ENCODE measurements at regions not wholly inside any gene's neighbourhood (a gene's known extent, or its start where the extent isn't known, plus 50 kb on each side); places are given as distances from the start of the nearest gene placed in this dataset.

GRCh38 chr13:65603160-65603559 lies 1627.0 kb downstream of the PCDH9 start:
- Histone ChIP-seq H3K9me2 (replicated peaks; ENCODE audit: insufficient read depth, low read length) (no peaks in the 10 kb centered on the region), H3K79me2 (ENCODE audit: insufficient read depth, low read length) (no peaks in the 10 kb centered on the region), H3K4me3 (ENCODE audit: insufficient read depth, low read length, poor library complexity, severe bottlenecking) (no peak overlapping the region), H4K20me1 (ENCODE audit: low read depth, low read length) (no peaks in the 10 kb centered on the region), H3K27ac (ENCODE audit: low read depth, low read length) (no peak overlapping the region), H3K9ac (ENCODE audit: low read length) (no peak overlapping the region), H3K9me3 (ENCODE audit: insufficient read depth, low read length) (no peaks in the 10 kb centered on the region), H3K4me2 (ENCODE audit: low read depth, low read length, poor library complexity, severe bottlenecking) (no peak overlapping the region), H3K36me3 (ENCODE audit: low read length) (no peaks in the 10 kb centered on the region), H3F3A (ENCODE audit: insufficient read depth) (no peaks in the 10 kb centered on the region), H2AFZ (ENCODE audit: low read depth, low read length, severe bottlenecking) (no peak overlapping the region), H3K27me3 (ENCODE audit: low read length) (no peaks in the 10 kb centered on the region)
- TF ChIP-seq CTCF (IDR thresholded peaks at IDR 0.05; ENCODE audit: insufficient read depth, low read length, poor library complexity, severe bottlenecking) (no peak), EZH2phosphoT487 (conservative IDR thresholded peaks at IDR 0.05; ENCODE audit: low read length) (no peak)

- Histone ChIP-seq H3K4me3 (ENCODE audit: insufficient read depth, low read length, poor library complexity, severe bottlenecking) (no peak overlapping the region), H3K27me3 (ENCODE audit: low read length) (no peaks in the 10 kb centered on the region), H3K9me3 (ENCODE audit: insufficient read depth, low read length) (no peaks in the 10 kb centered on the region), H3K79me2 (ENCODE audit: insufficient read depth, low read length) (no peaks in the 10 kb centered on the region), H3K9ac (ENCODE audit: low read length) (no peak overlapping the region), H3F3A (ENCODE audit: insufficient read depth) (no peaks in the 10 kb centered on the region), H2AFZ (ENCODE audit: low read depth, low read length, severe bottlenecking) (no peak overlapping the region), H3K9me2 (replicated peaks; ENCODE audit: insufficient read depth, low read length) (no peaks in the 10 kb centered on the region), H3K36me3 (ENCODE audit: low read length) (no peaks in the 10 kb centered on the region), H3K27ac (ENCODE audit: low read depth, low read length) (no peak overlapping the region), H4K20me1 (ENCODE audit: low read depth, low read length) (no peaks in the 10 kb centered on the region), H3K4me2 (ENCODE audit: low read depth, low read length, poor library complexity, severe bottlenecking) (no peak overlapping the region)
- TF ChIP-seq EZH2phosphoT487 (conservative IDR thresholded peaks at IDR 0.05; ENCODE audit: low read length) (no peak), CTCF (IDR thresholded peaks at IDR 0.05; ENCODE audit: insufficient read depth, low read length, poor library complexity, severe bottlenecking) (no peak)
Observed at GRCh38 chr13:65601855-65602254, 1628.3 kb downstream of the PCDH9 start.

GRCh38 chr13:65600702-65601101 lies 1629.4 kb downstream of the PCDH9 start:
- no peak overlapping the region for H3K27ac ChIP-seq (ENCODE audit: low read depth, low read length)
- no peaks in the 10 kb centered on the region for H3K9me3 ChIP-seq (ENCODE audit: insufficient read depth, low read length)
- H3K9me2 ChIP-seq (replicated peaks; ENCODE audit: insufficient read depth, low read length) = no peaks in the 10 kb centered on the region
- H3K4me2 ChIP-seq (ENCODE audit: low read depth, low read length, poor library complexity, severe bottlenecking) = no peak overlapping the region
- no peak for TF ChIP-seq EZH2phosphoT487 (conservative IDR thresholded peaks at IDR 0.05; ENCODE audit: low read length)
- no peak for TF ChIP-seq CTCF (IDR thresholded peaks at IDR 0.05; ENCODE audit: insufficient read depth, low read length, poor library complexity, severe bottlenecking)
- H3K36me3 ChIP-seq (ENCODE audit: low read length) = no peaks in the 10 kb centered on the region
- H2AFZ ChIP-seq (ENCODE audit: low read depth, low read length, severe bottlenecking) = no peak overlapping the region
- H3K9ac ChIP-seq (ENCODE audit: low read length) = no peak overlapping the region
- H3K79me2 ChIP-seq (ENCODE audit: insufficient read depth, low read length) = no peaks in the 10 kb centered on the region
- H3F3A ChIP-seq (ENCODE audit: insufficient read depth) = no peaks in the 10 kb centered on the region
- H3K4me3 ChIP-seq (ENCODE audit: insufficient read depth, low read length, poor library complexity, severe bottlenecking) = no peak overlapping the region
- no peaks in the 10 kb centered on the region for H3K27me3 ChIP-seq (ENCODE audit: low read length)
- H4K20me1 ChIP-seq (ENCODE audit: low read depth, low read length) = no peaks in the 10 kb centered on the region

All from SU-DHL-6 (cell line).